HG02943 (cell line): ENCODE measurements at regions not wholly inside any gene's neighbourhood (a gene's known extent, or its start where the extent isn't known, plus 50 kb on each side); places are given as distances from the start of the nearest gene placed in this dataset.
"Not testable (repeated sequence)": the region's sequence is repeated elsewhere in the genome, so short reads cannot be mapped to it uniquely, and the experiment has no call there.

ENCODE experiments used
- ATAC-seq: cut with Tn5 transposase; IDR thresholded peaks from one replicate; pipeline ENCODE4 v1.9.1; 2021; ENCODE audit warnings: mild to moderate bottlenecking, low read depth, moderate library complexity; ENCODE audit not compliant: unreplicated experiment

GRCh38 chr18:49731860-49732311 lies 81.4 kb downstream of the ACAA2 start:
- no peak for ATAC-seq

GRCh38 chr18:49731421-49731841 lies 81.9 kb downstream of the ACAA2 start:
- ATAC-seq, result no peak

GRCh38 chr18:49730951-49731391 lies 82.4 kb downstream of the ACAA2 start:
- no peak for ATAC-seq

- ATAC-seq, result no peak
Measured at GRCh38 chr18:49728542-49728941, 84.8 kb downstream of the ACAA2 start.

GRCh38 chr18:49727816-49728215 lies 85.5 kb downstream of the ACAA2 start:
- ATAC-seq, result no peak

DNA sequence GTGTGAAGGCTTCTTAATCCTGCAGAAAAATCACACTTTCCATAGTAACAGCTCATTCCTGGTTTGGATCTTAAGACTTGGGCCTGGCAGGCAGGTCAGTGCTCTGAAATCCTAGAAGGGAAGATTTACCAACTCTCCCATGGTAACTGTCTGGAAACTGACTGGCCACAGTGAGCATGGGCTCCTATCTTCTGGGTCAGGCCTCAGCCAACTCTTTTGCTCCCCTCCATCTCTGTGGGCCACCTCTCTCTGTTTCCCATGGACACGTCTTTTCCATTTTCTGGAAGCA lies 86.7 kb downstream of the ACAA2 start:
- ATAC-seq, result no peak

DNA sequence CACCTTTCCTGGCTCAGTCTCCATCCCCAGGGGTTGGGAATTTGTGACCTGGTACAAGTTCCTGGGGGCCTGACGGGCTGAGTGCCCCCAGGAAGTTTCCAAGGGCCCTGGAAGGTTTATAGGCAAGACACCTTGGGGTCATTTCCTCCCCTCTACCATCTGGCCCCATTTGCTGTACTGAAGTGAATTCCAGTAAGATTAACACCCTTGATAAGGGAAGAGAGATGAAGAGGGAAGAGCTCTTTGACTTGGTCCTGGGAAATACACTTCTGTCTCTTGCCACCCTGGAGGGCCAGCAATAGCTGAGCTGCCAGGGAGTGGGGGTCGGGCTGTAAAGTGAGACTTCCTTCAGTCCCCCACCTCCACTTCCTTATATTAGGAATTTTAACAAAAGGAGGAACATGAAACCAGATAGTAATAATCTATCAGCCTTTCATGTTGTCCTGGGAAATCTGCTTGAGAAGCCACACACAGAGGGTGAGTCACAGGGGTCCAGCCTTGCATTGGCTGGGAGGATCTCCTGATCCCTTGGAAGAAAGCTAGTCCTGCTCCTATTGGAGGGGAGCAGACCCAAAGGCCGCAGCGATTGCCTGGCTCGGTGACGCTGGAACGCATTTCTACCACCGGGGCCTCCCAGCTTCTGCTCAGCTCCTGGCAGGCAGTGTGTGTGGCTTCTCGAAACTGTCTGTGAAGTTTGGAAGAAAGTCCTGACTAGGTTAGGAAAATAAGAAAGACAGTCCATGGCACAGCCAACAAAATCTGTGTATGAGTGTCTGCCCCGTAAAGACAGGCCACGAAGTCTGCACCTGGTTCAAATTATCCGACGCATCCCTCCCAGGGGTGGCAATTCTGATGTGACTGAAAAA lies 87.3 kb downstream of the ACAA2 start:
- ATAC-seq, result no peak

- no peak for ATAC-seq
Measured at GRCh38 chr18:49723648-49724180, 89.6 kb downstream of the ACAA2 start.

DNA sequence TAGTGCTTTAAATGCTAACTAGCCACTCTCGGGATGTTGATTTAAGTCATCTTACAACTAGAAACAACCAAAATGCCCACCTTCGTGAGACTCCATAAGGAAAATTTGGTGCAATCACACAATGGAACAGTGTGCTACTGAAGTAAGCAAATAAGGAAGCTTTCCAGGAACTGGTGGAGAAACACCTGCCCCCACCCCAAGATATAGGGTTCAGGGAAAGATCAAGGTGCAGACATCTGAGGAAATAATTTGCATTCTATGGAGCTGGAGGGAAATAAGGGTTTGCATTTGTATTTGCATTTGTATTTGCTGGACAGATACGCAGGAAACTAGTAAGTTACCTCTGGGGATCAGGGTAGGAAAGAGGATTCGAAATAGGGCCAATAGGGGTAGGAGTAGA lies 90.9 kb downstream of the ACAA2 start:
- no peak for ATAC-seq

DNA sequence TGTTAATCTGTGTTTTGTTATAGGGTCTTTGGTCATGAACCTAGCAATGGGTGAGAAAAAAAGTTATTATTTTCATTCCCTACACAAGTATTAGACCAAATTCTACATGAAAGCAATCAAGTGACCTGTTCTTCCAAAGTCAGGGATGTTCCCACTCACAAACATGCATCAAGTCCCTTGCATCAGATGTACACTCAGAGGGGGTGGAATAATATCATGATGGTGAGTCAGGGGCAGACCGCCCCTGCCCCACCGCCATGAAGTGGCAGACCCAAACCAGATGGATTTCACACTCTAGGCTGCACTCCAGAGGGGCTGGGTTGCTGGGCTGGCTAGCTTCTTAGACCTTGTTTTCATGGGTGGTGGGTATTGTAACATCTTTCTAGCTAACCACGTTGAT lies 91.4 kb downstream of the ACAA2 start:
- ATAC-seq, result no peak

- not testable (repeated sequence) for ATAC-seq
Measured at GRCh38 chr18:49720944-49721343, 92.4 kb downstream of the ACAA2 start.

GRCh38 chr18:49717617-49718016 lies 95.7 kb downstream of the ACAA2 start:
- ATAC-seq, result no peak

GRCh38 chr18:49716035-49716434 lies 97.3 kb downstream of the ACAA2 start:
- ATAC-seq, result no peak

DNA sequence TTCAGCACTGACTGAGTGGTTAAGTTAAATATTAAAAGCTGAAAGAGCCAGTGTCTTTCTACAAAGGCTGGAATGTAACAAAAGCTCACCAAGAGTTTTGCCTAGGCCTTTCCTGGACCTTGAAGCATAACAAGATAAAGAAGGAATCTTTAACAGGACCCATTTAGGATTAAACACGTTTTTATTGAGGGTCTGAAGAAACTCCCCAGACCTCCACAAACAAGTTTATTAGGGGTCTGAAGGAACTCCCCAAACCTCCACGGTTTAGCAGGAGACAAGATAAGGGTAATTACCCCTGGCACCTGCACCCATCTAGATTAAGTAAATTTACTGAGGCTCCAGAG lies 104.0 kb downstream of the ACAA2 start:
- ATAC-seq, result no peak

GRCh38 chr18:49708662-49709346 lies 104.5 kb downstream of the ACAA2 start:
- no peak for ATAC-seq

DNA sequence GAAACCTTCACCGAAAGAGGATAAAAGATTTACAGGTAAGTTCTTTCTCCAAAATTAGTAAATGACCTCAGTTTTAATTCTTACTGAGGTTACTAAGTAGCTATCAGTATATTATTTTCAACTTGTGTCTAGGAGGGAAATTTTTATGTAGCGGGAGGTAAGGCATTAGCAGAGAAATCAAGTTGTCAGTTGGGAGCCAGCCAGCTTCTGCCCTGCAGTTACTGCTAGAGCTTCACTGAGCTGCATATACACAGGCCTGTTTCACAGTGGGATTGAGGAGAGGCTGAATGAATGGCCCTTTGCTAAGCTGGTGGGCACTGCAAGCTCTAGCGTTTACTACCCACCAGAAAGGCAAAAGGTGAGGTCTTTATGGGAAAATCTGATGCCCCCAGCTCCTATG lies 105.7 kb downstream of the ACAA2 start:
- ATAC-seq, result no peak

DNA sequence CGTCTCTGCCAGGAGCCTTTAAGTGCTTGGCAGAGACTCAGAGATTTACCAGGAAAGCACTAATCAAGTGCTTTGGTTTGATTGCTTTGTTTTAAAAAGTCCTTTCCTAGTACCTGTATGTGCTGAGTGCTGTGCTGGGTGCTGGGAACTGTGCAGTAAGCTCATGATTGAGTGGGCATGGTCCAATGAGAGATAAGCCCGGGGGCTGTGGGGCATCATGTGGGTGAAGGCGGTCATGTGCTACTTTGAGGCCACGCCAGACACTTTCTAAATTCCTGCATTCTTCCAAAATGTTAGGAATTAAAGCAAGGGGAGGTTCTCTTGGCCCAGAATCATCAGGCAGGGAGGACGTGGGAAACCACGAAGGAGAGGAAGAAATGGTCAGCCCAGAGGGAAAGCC lies 109.0 kb downstream of the ACAA2 start:
- no peak for ATAC-seq

GRCh38 chr18:49701190-49701589 lies 112.1 kb downstream of the ACAA2 start:
- ATAC-seq, result no peak

- no peak for ATAC-seq
Measured at GRCh38 chr18:49699303-49699702, 114.0 kb downstream of the ACAA2 start.

GRCh38 chr18:49698525-49699025 lies 114.8 kb downstream of the ACAA2 start:
- ATAC-seq, result no peak

DNA sequence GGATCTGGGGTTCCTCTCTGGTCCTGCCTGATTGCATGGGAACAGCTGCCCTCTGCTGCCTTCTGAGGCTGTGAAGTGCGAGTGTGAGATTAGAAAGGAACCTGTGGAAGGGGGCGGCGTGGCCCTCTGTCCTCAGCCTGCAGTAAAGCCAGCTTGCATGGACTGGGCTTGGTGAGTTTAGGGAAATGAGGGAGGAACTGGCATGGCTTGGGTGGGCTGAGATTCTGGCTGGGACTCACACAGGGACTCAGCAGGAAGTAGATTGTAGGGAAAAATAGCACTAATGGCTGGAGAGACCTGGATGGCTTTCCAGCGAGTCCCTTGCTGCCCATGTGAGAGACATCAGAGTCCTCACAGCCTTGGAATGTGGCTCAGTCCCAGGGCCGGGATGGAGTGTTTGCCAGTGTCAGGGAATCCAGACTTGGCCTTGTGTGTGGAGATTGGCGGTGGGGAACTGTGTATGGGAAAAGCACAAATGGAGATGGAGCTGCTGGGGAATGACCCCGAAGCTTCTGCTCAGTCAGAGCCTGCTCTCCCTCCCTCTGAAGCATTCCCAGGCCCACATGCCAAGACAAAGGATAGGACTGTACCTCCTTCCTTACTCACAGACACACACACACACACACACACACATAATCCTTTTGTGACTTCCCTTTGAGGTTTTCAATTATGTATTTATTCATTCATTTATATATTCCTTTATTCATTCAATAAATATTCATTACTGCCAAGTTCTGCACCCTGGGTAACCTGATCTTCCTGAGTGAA lies 115.4 kb downstream of the ACAA2 start:
- ATAC-seq, result no peak
